Ishikawa (cell line): ENCODE measurements at regions not wholly inside any gene's neighbourhood (a gene's known extent, or its start where the extent isn't known, plus 50 kb on each side); places are given as distances from the start of the nearest gene placed in this dataset.

Experiments used
- CEBPB ChIP-seq: IDR thresholded peaks from 2 replicates; pipeline ENCODE4 v1.6.1; 2012
- CREB1 ChIP-seq: IDR thresholded peaks from 2 replicates; pipeline ENCODE4 v1.6.1; 2012; ENCODE audit warnings: low read depth
- EGR1 ChIP-seq: IDR thresholded peaks from 2 replicates; pipeline ENCODE4 v1.6.1; 2012
- EP300 ChIP-seq: IDR thresholded peaks from 2 replicates; pipeline ENCODE4 v1.6.1; 2012; ENCODE audit warnings: borderline replicate concordance
- MAX ChIP-seq: IDR thresholded peaks from 2 replicates; pipeline ENCODE4 v1.6.1; 2012
- NFIC ChIP-seq: IDR thresholded peaks from 2 replicates; pipeline ENCODE4 v1.6.1; 2012
- REST ChIP-seq: IDR thresholded peaks from 2 replicates; pipeline ENCODE4 v1.6.1; 2012; ENCODE audit warnings: low read depth, mild to moderate bottlenecking
- TAF1 ChIP-seq: IDR thresholded peaks from 2 replicates; pipeline ENCODE4 v1.6.1; 2012; ENCODE audit warnings: low read depth, mild to moderate bottlenecking
- TCF12 ChIP-seq: IDR thresholded peaks from 2 replicates; pipeline ENCODE4 v1.6.1; 2012; ENCODE audit warnings: low read depth
- TEAD4 ChIP-seq: IDR thresholded peaks from 2 replicates; pipeline ENCODE4 v1.6.1; 2012
- USF1 ChIP-seq: IDR thresholded peaks from 2 replicates; pipeline ENCODE4 v1.6.1; 2012
- YY1 ChIP-seq: IDR thresholded peaks from 2 replicates; pipeline ENCODE4 v1.6.1; 2012; ENCODE audit warnings: low read depth
- ZBTB7A ChIP-seq: IDR thresholded peaks from 2 replicates; pipeline ENCODE4 v1.6.1; 2012; ENCODE audit warnings: low read depth

GRCh38 chr14:62270236-62270635 lies 508.0 kb downstream of the SNAPC1 start:
- TF ChIP-seq ZBTB7A (no peak), CREB1 (no peak), EP300 (no peak), YY1 (no peak), CEBPB (no peak), USF1 (no peak), TEAD4 (no peak), NFIC (no peak), REST (no peak), TAF1 (no peak), EGR1 (no peak), MAX (no peak), TCF12 (no peak)
